ENCODE measurements at regions not wholly inside any gene's neighbourhood (a gene's known extent, or its start where the extent isn't known, plus 50 kb on each side); places are given as distances from the start of the nearest gene placed in this dataset.

- H3K36me3 Mint-ChIP-seq, result peaks cover 0 to under 1% of the 10 kb centered on the region in 2 donors
- no peaks in the 10 kb centered on the region for H3K4me1 Mint-ChIP-seq
- no peak for ATAC-seq (ENCODE audit: low read depth in 2 of 2)
Measured at GRCh38 chr3:157794771-157795170, 291.6 kb upstream of the VEPH1 start.

GRCh38 chr3:157793745-157794144 lies 290.5 kb upstream of the VEPH1 start:
- no peaks in the 10 kb centered on the region for H3K27me3 Mint-ChIP-seq

More at GRCh38 chr3:157794771-157795170, 291.6 kb upstream of the VEPH1 start:
- peaks cover 6 to 19% (median 13%) of the 10 kb centered on the region in 7 donors for H3K9me3 Mint-ChIP-seq
- H3K27me3 Mint-ChIP-seq, result no peaks in the 10 kb centered on the region
- DNase-seq, result no peak
- H3K27ac Mint-ChIP-seq, result no peak overlapping the region
- H3K4me3 Mint-ChIP-seq, result no peak overlapping the region

GRCh38 chr3:157789162-157789561 lies 285.9 kb upstream of the VEPH1 start:
- no peak overlapping the region for H3K4me3 Mint-ChIP-seq
- no peaks in the 10 kb centered on the region for H3K36me3 Mint-ChIP-seq
- no peaks in the 10 kb centered on the region for H3K4me1 Mint-ChIP-seq
- no peaks in the 10 kb centered on the region for H3K27me3 Mint-ChIP-seq
- H3K9me3 Mint-ChIP-seq, result peaks cover 0 to 10% (median 0%) of the 10 kb centered on the region in 7 donors
- ATAC-seq (ENCODE audit: low read depth in 2 of 2), result no peak
- DNase-seq, result no peak
- H3K27ac Mint-ChIP-seq, result no peak overlapping the region

More at GRCh38 chr3:157793745-157794144, 290.5 kb upstream of the VEPH1 start:
- H3K27ac Mint-ChIP-seq, result no peak overlapping the region
- no peak overlapping the region for H3K4me3 Mint-ChIP-seq
- peaks cover 3 to 9% (median 7%) of the 10 kb centered on the region in 7 donors for H3K9me3 Mint-ChIP-seq
- H3K36me3 Mint-ChIP-seq, result no peaks in the 10 kb centered on the region
- no peaks in the 10 kb centered on the region for H3K4me1 Mint-ChIP-seq
- ATAC-seq (ENCODE audit: low read depth in 2 of 2) (no peak), DNase-seq (no peak)

- H3K36me3 Mint-ChIP-seq, result no peaks in the 10 kb centered on the region
- ATAC-seq (ENCODE audit: low read depth in 2 of 2), result no peak
- no peak overlapping the region for H3K4me3 Mint-ChIP-seq
- H3K27me3 Mint-ChIP-seq, result no peaks in the 10 kb centered on the region
- H3K27ac Mint-ChIP-seq, result no peak overlapping the region
- no peaks in the 10 kb centered on the region for H3K4me1 Mint-ChIP-seq
- H3K9me3 Mint-ChIP-seq, result peaks cover 0 to 21% (median 1%) of the 10 kb centered on the region in 7 donors
- DNase-seq, result no peak
Measured at GRCh38 chr3:157786618-157787017, 283.4 kb upstream of the VEPH1 start.

- Mint-ChIP-seq H3K4me3 (no peak overlapping the region), H3K36me3 (no peaks in the 10 kb centered on the region), H3K9me3 (peaks cover 0 to 21% (median 3%) of the 10 kb centered on the region in 7 donors), H3K4me1 (no peaks in the 10 kb centered on the region), H3K27me3 (no peaks in the 10 kb centered on the region), H3K27ac (no peak overlapping the region)
- ATAC-seq (ENCODE audit: low read depth in 2 of 2), result no peak
- no peak for DNase-seq
Measured at GRCh38 chr3:157786211-157786610, 283.0 kb upstream of the VEPH1 start.

- Mint-ChIP-seq H3K27ac (no peak overlapping the region), H3K4me1 (no peaks in the 10 kb centered on the region), H3K9me3 (peaks cover 0 to 21% (median 3%) of the 10 kb centered on the region in 7 donors), H3K36me3 (no peaks in the 10 kb centered on the region), H3K4me3 (no peak overlapping the region), H3K27me3 (no peaks in the 10 kb centered on the region)
- no peak for DNase-seq
- ATAC-seq (ENCODE audit: low read depth in 2 of 2), result no peak
Measured at GRCh38 chr3:157785102-157785826, 282.0 kb upstream of the VEPH1 start.

GRCh38 chr3:157782236-157782635 lies 279.0 kb upstream of the VEPH1 start:
- H3K27me3 Mint-ChIP-seq, result no peaks in the 10 kb centered on the region
- DNase-seq, result no peak

GRCh38 chr3:157776861-157777260 lies 273.6 kb upstream of the VEPH1 start:
- Mint-ChIP-seq H3K4me1 (no peaks in the 10 kb centered on the region), H3K27me3 (peaks cover 0 to 6% (median 5%) of the 10 kb centered on the region in 3 donors), H3K4me3 (no peak overlapping the region), H3K27ac (no peak overlapping the region), H3K36me3 (no peaks in the 10 kb centered on the region), H3K9me3 (peaks cover 0 to 29% (median 7%) of the 10 kb centered on the region in 7 donors)
- no peak for DNase-seq
- ATAC-seq (ENCODE audit: low read depth in 2 of 2), result no peak

More at GRCh38 chr3:157782236-157782635, 279.0 kb upstream of the VEPH1 start:
- no peaks in the 10 kb centered on the region for H3K4me1 Mint-ChIP-seq
- ATAC-seq (ENCODE audit: low read depth in 2 of 2), result no peak
- no peak overlapping the region for H3K4me3 Mint-ChIP-seq
- H3K36me3 Mint-ChIP-seq, result no peaks in the 10 kb centered on the region
- H3K9me3 Mint-ChIP-seq, result peaks cover 4 to 29% (median 7%) of the 10 kb centered on the region in 7 donors
- no peak overlapping the region for H3K27ac Mint-ChIP-seq

GRCh38 chr3:157775446-157775845 lies 272.2 kb upstream of the VEPH1 start:
- Mint-ChIP-seq H3K4me3 (no peak overlapping the region), H3K27ac (no peak overlapping the region), H3K27me3 (peaks cover 0 to 6% (median 5%) of the 10 kb centered on the region in 3 donors), H3K9me3 (peaks cover 0 to 17% (median 6%) of the 10 kb centered on the region in 7 donors), H3K36me3 (no peaks in the 10 kb centered on the region), H3K4me1 (no peaks in the 10 kb centered on the region)
- DNase-seq, result no peak
- no peak for ATAC-seq (ENCODE audit: low read depth in 2 of 2)

GRCh38 chr3:157769378-157769777 lies 266.2 kb upstream of the VEPH1 start:
- ATAC-seq (ENCODE audit: low read depth in 2 of 2), result no peak
- H3K27ac Mint-ChIP-seq, result no peak overlapping the region
- no peak for DNase-seq
- no peak overlapping the region for H3K4me3 Mint-ChIP-seq
- peaks cover 0 to 5% (median 0%) of the 10 kb centered on the region in 7 donors for H3K9me3 Mint-ChIP-seq
- peaks cover 0 to 4% (median 0%) of the 10 kb centered on the region in 3 donors for H3K27me3 Mint-ChIP-seq
- H3K36me3 Mint-ChIP-seq, result no peaks in the 10 kb centered on the region
- H3K4me1 Mint-ChIP-seq, result no peaks in the 10 kb centered on the region

GRCh38 chr3:157767607-157768006 lies 264.4 kb upstream of the VEPH1 start:
- H3K9me3 Mint-ChIP-seq, result peaks cover 0 to 7% (median 0%) of the 10 kb centered on the region in 7 donors
- no peaks in the 10 kb centered on the region for H3K4me1 Mint-ChIP-seq
- no peak overlapping the region for H3K27ac Mint-ChIP-seq
- ATAC-seq (ENCODE audit: low read depth in 2 of 2) (no peak), DNase-seq (no peak)
- H3K27me3 Mint-ChIP-seq, result peaks cover 0 to 6% (median 0%) of the 10 kb centered on the region in 3 donors
- no peaks in the 10 kb centered on the region for H3K36me3 Mint-ChIP-seq
- H3K4me3 Mint-ChIP-seq, result no peak overlapping the region

GRCh38 chr3:157763644-157764043 lies 260.4 kb upstream of the VEPH1 start:
- H3K27ac Mint-ChIP-seq, result no peak overlapping the region
- H3K4me1 Mint-ChIP-seq, result no peaks in the 10 kb centered on the region
- peaks cover 0 to 7% (median 0%) of the 10 kb centered on the region in 7 donors for H3K9me3 Mint-ChIP-seq
- no peak for DNase-seq
- no peak overlapping the region for H3K4me3 Mint-ChIP-seq
- H3K36me3 Mint-ChIP-seq, result no peaks in the 10 kb centered on the region
- peaks cover 0 to 6% (median 0%) of the 10 kb centered on the region in 3 donors for H3K27me3 Mint-ChIP-seq
- ATAC-seq (ENCODE audit: low read depth in 2 of 2), result no peak

- H3K4me3 Mint-ChIP-seq, result no peak overlapping the region
- no peaks in the 10 kb centered on the region for H3K4me1 Mint-ChIP-seq
- DNase-seq (no peak), ATAC-seq (ENCODE audit: low read depth in 2 of 2) (no peak)
- peaks cover 0 to 3% (median 0%) of the 10 kb centered on the region in 7 donors for H3K9me3 Mint-ChIP-seq
- H3K27me3 Mint-ChIP-seq, result peaks cover 0 to 2% (median 0%) of the 10 kb centered on the region in 3 donors
- H3K27ac Mint-ChIP-seq, result peak overlapping the region in 1 of 6 donors; percentile 4
- H3K36me3 Mint-ChIP-seq, result no peaks in the 10 kb centered on the region
Measured at GRCh38 chr3:157759311-157759710, 256.1 kb upstream of the VEPH1 start.

- no peaks in the 10 kb centered on the region for H3K36me3 Mint-ChIP-seq
- peaks cover 0 to 3% (median 0%) of the 10 kb centered on the region in 7 donors for H3K9me3 Mint-ChIP-seq
- H3K4me1 Mint-ChIP-seq, result no peaks in the 10 kb centered on the region
- ATAC-seq (ENCODE audit: low read depth in 2 of 2) (no peak), DNase-seq (no peak)
- H3K4me3 Mint-ChIP-seq, result no peak overlapping the region
- no peak overlapping the region for H3K27ac Mint-ChIP-seq
- no peaks in the 10 kb centered on the region for H3K27me3 Mint-ChIP-seq
Measured at GRCh38 chr3:157755233-157755632, 252.0 kb upstream of the VEPH1 start.
